ENCODE measurements at regions not wholly inside any gene's neighbourhood (a gene's known extent, or its start where the extent isn't known, plus 50 kb on each side); places are given as distances from the start of the nearest gene placed in this dataset.

DNA sequence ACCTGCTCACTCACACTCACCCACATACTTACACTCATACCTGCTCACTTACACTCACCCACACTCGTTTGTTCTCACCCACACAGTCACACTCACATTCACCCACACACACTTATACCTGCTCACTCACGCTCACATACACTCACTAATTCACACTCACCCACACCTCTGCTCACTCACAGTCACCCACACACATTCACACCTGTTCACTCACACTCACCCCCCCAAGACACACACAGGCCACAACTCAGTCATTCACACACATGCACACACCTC is 436.2 kb downstream of the BCL11B start:
- no peak overlapping the region for H3K9ac ChIP-seq
- no peaks in the 10 kb centered on the region for H3K36me3 ChIP-seq
- H3K27me3 ChIP-seq, result no peaks in the 10 kb centered on the region
- no peak overlapping the region for H3K4me3 ChIP-seq
- H3K4me1 ChIP-seq, result no peaks in the 10 kb centered on the region
- H4K20me1 ChIP-seq, result no peaks in the 10 kb centered on the region
- no peak for TF ChIP-seq Cebpa-rat (IDR thresholded peaks at IDR 0.05)
- no peak overlapping the region for H3K27ac ChIP-seq
- H3K4me2 ChIP-seq, result no peak overlapping the region
- peaks cover 7% of the 10 kb centered on the region; the same call in 1 of the 2 replicates for H3K9me3 ChIP-seq

DNA sequence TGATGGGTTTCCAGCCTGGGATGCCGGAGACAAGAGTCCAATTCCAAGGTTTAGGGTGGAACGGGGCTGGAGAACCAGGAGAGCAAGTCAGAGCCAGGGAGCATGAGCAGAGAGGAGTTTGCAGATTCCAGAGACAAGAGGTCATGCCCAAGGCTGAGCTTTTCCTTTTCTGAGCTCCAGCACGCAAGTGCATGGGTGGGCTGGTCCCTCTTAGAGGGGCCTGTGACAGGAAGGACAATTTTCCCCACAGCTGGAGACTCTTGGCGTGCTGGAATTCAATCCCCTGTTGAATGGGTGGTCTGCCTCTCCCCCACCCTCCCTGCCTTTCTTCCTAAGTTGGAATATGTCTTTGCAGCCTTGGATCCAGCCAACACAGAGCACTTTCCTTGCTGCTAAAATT is 431.9 kb downstream of the BCL11B start:
- H3K27ac ChIP-seq, result no peak overlapping the region
- H3K4me1 ChIP-seq, result no peaks in the 10 kb centered on the region

GRCh38 chr14:98840511-98840910 is 431.5 kb downstream of the BCL11B start:
- peaks cover 7% of the 10 kb centered on the region; the same call in 1 of the 2 replicates for H3K9me3 ChIP-seq
- H3K9ac ChIP-seq, result no peak overlapping the region
- H3K36me3 ChIP-seq, result no peaks in the 10 kb centered on the region
- no peaks in the 10 kb centered on the region for H3K27me3 ChIP-seq
- H4K20me1 ChIP-seq, result no peaks in the 10 kb centered on the region
- no peak overlapping the region for H3K4me2 ChIP-seq
- H3K27ac ChIP-seq, result no peak overlapping the region
- TF ChIP-seq Cebpa-rat (IDR thresholded peaks at IDR 0.05), result no peak
- no peaks in the 10 kb centered on the region for H3K4me1 ChIP-seq
- H3K4me3 ChIP-seq, result no peak overlapping the region

More for the DNA sequence above, 431.9 kb downstream of the BCL11B start:
- no peak overlapping the region for H3K4me3 ChIP-seq
- no peak overlapping the region for H3K4me2 ChIP-seq
- TF ChIP-seq Cebpa-rat (IDR thresholded peaks at IDR 0.05), result no peak
- H3K36me3 ChIP-seq, result no peaks in the 10 kb centered on the region
- no peaks in the 10 kb centered on the region for H3K27me3 ChIP-seq
- H4K20me1 ChIP-seq, result no peaks in the 10 kb centered on the region
- peaks cover 7% of the 10 kb centered on the region; the same call in 1 of the 2 replicates for H3K9me3 ChIP-seq
- H3K9ac ChIP-seq, result no peak overlapping the region

DNA sequence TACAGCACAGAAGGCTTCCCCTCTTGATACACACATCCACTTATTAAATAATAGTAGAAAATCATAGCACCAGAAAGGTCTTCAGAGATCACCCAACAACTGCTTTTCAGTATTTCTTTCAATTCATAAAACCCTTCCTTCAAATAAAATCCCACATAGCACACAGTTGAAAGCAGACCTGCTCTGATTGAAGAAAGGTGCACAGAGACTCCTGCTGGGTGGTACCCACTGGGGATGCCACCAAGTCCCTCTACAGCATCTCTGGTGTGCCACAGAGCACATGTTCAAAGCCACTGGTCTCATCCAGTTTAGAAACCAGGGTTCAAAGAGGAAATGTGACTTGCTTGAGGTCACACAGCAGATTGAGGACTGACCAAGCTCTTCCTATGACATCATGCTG is 427.5 kb downstream of the BCL11B start:
- Histone ChIP-seq H3K4me2 (no peak overlapping the region), H3K27me3 (no peaks in the 10 kb centered on the region), H3K9me3 (0 out of 2 replicates have a peak, but pooled peaks cover 2% of the 10 kb centered on the region), H3K4me3 (no peak overlapping the region), H3K4me1 (no peaks in the 10 kb centered on the region), H3K36me3 (no peaks in the 10 kb centered on the region), H3K27ac (no peak overlapping the region), H3K9ac (no peak overlapping the region), H4K20me1 (no peaks in the 10 kb centered on the region)
- TF ChIP-seq Cebpa-rat (IDR thresholded peaks at IDR 0.05), result no peak

- Histone ChIP-seq H3K4me1 (no peaks in the 10 kb centered on the region), H3K27ac (no peak overlapping the region), H3K9ac (no peak overlapping the region), H4K20me1 (no peaks in the 10 kb centered on the region), H3K4me3 (no peak overlapping the region), H3K36me3 (no peaks in the 10 kb centered on the region), H3K9me3 (0 out of 2 replicates have a peak, but pooled peaks cover 5% of the 10 kb centered on the region), H3K4me2 (no peak overlapping the region), H3K27me3 (no peaks in the 10 kb centered on the region)
- no peak for TF ChIP-seq Cebpa-rat (IDR thresholded peaks at IDR 0.05)
Measured at GRCh38 chr14:98847521-98848468, 424.2 kb downstream of the BCL11B start.

DNA sequence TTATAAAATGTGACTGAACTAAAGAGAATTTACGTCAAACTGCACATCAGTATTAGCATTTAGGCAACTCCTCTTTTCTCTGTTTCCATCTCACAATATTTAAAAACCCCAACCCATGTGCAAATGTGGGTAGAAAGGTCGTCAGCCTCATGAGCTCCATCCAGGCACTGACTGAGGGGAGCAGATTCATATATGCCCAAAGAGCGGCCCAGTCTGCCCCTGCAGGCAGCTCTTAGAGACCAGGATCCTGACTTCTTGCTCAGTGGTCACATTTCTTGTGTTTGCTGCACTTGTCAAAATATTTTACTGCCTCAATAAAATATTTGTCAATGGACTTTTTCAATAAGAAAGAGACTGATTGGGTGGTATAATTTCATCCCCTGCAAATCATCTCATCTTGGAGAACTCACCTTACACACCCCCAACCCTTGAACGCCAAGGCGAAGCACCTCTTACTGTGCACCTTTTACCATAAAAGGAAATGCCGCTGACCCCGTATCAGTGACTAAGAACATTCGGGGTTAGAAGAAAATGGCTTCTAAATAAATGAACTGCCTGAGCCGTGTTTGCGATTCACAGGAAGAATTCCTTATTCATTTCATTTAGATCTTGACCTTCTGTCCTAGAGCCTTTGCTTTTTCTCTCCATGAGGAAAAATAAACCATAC is 418.8 kb downstream of the BCL11B start:
- no peak for TF ChIP-seq Cebpa-rat (IDR thresholded peaks at IDR 0.05)
- H3K36me3 ChIP-seq, result no peaks in the 10 kb centered on the region
- 0 out of 2 replicates have a peak, but pooled peaks cover 5% of the 10 kb centered on the region for H3K9me3 ChIP-seq
- no peak overlapping the region for H3K9ac ChIP-seq
- H3K4me1 ChIP-seq, result no peaks in the 10 kb centered on the region
- no peak overlapping the region for H3K4me2 ChIP-seq
- H3K27ac ChIP-seq, result no peak overlapping the region
- H3K4me3 ChIP-seq, result no peak overlapping the region
- no peaks in the 10 kb centered on the region for H3K27me3 ChIP-seq
- no peaks in the 10 kb centered on the region for H4K20me1 ChIP-seq

DNA sequence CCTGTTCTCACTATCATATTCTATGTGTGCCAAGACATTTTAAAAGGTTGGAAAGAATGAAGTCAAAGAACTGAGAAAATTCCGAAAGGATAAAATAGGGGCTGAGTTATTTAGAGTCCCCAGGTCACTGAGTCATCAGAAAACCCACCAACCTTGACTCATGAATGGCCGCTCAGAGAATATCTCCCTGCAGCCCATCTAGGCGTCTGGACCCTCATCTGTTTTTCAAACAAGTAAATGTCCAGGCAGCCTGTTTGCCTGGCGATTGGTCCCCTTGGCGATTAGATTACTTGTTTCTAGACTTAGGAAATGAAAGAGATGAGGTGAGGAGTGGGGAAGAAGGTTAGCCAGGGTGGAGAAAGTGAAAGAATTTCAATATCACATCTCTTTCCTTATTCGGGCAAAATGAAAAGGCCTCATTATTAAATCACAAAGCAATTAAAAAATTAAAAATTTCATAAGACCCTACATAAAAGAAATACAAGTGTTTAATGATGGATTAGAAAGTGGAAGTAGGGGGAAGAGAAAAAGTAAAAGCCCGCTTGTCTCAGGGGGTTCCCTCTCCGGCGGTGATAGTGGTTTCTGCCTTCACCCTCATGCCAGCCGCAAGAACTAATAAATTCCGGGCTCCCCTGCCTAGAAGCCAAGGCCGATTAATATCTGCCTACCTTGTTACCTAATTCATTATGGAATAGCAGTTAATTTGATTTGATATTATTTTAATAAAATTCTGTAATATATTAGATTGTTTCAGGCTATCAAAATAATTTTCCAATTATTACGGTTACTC is 415.9 kb downstream of the BCL11B start:
- H3K36me3 ChIP-seq, result no peaks in the 10 kb centered on the region
- H3K4me1 ChIP-seq, result no peaks in the 10 kb centered on the region
- no peaks in the 10 kb centered on the region for H3K9me3 ChIP-seq
- no peak overlapping the region for H3K9ac ChIP-seq
- no peaks in the 10 kb centered on the region for H4K20me1 ChIP-seq
- no peaks in the 10 kb centered on the region for H3K27me3 ChIP-seq
- no peak overlapping the region for H3K4me2 ChIP-seq
- H3K27ac ChIP-seq, result no peak overlapping the region
- no peak overlapping the region for H3K4me3 ChIP-seq
- TF ChIP-seq Cebpa-rat (IDR thresholded peaks at IDR 0.05), result no peak

- Histone ChIP-seq H3K4me1 (no peaks in the 10 kb centered on the region), H3K27me3 (no peaks in the 10 kb centered on the region), H4K20me1 (no peaks in the 10 kb centered on the region), H3K9me3 (no peaks in the 10 kb centered on the region), H3K36me3 (no peaks in the 10 kb centered on the region), H3K4me2 (no peak overlapping the region), H3K27ac (no peak overlapping the region), H3K9ac (no peak overlapping the region), H3K4me3 (no peak overlapping the region)
- no peak for TF ChIP-seq Cebpa-rat (IDR thresholded peaks at IDR 0.05)
Measured at GRCh38 chr14:98858158-98858557, 413.8 kb downstream of the BCL11B start.

DNA sequence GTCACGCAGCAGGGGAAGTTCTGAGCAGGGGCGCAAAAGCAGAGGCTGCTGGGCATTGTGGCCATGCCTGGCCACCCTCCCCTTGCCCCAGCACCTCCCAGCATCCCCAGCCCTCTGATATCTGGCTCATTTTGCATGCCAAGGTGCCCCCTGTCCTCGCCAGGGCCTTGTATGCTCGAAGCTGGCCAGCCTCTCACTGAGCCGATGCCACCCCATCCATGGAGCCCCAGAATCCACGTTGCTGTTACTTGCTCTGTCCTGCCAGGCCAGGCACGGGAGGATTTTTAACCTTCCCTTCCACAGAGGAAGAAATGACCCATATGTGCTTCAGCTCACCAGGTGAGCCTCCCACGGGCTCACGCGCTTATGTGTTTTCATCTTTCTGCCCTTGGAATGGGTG is 413.4 kb downstream of the BCL11B start:
- H3K4me2 ChIP-seq, result no peak overlapping the region
- no peak for TF ChIP-seq Cebpa-rat (IDR thresholded peaks at IDR 0.05)
- H3K9me3 ChIP-seq, result no peaks in the 10 kb centered on the region
- H4K20me1 ChIP-seq, result no peaks in the 10 kb centered on the region
- no peak overlapping the region for H3K27ac ChIP-seq
- H3K9ac ChIP-seq, result no peak overlapping the region
- no peak overlapping the region for H3K4me3 ChIP-seq
- H3K27me3 ChIP-seq, result no peaks in the 10 kb centered on the region
- H3K36me3 ChIP-seq, result no peaks in the 10 kb centered on the region
- H3K4me1 ChIP-seq, result no peaks in the 10 kb centered on the region

Data from BLaER1 (cell line).